PC-9 (cell line): ENCODE measurements at regions not wholly inside any gene's neighbourhood (a gene's known extent, or its start where the extent isn't known, plus 50 kb on each side); places are given as distances from the start of the nearest gene placed in this dataset.

Source experiments
- BruUV-seq: library from RNA; stranded (reverse); fragments of 400-500 nt; replicated peaks from 2 replicates; lab custom pipeline; 2021; lab: Mats Ljungman, UMichigan
- CTCF ChIA-PET: fragments of 300-600 bp; sonication (Branson Sonifier 250); formaldehyde crosslinking; loops from one replicate; lab custom pipeline; 2022; ENCODE audit warnings: antibody characterized with exemption; lab: Charles Lee
- POLR2A ChIA-PET: fragments of 300-600 bp; sonication (Branson Sonifier 250); formaldehyde crosslinking; loops from one replicate; lab custom pipeline; 2022; ENCODE audit warnings: antibody characterized with exemption; ENCODE audit not compliant: unreplicated experiment; lab: Charles Lee
- DNase-seq, 2 experiments: peaks; one replicate each; pipeline versions ENCODE4 v3.0.0 to v3.0.0-alpha.2; 2015 to 2022; ENCODE audit warnings: mixed read lengths in 1 of 2
- H2AFZ ChIP-seq: fragments of 200-600 bp; sonication (generic); 2 replicates; pipeline ENCODE4 v1.8.1; 2017; ENCODE audit warnings: antibody characterized with exemption
- H3F3A ChIP-seq: fragments of 200-600 bp; sonication (generic); 2 replicates; pipeline ENCODE4 v1.8.1; 2017; ENCODE audit warnings: antibody characterized with exemption, mild to moderate bottlenecking, low read depth; ENCODE audit not compliant: insufficient read depth
- H3K27ac ChIP-seq: fragments of 200-600 bp; sonication (generic); 2 replicates; pipeline ENCODE4 v1.6.1; 2016; ENCODE audit warnings: mixed run types
- H3K27me3 ChIP-seq: fragments of 200-600 bp; sonication (generic); 2 replicates; pipeline ENCODE4 v1.6.1; 2016; ENCODE audit warnings: low read depth, mixed run types; ENCODE audit not compliant: insufficient read depth
- H3K36me3 ChIP-seq: fragments of 200-600 bp; sonication (generic); 2 replicates; pipeline ENCODE4 v1.6.1; 2016; ENCODE audit warnings: low read depth, mixed run types
- H3K4me1 ChIP-seq: fragments of 200-600 bp; sonication (generic); replicated peaks from 2 replicates; pipeline ENCODE4 v1.6.1; 2016; ENCODE audit warnings: mixed run types; ENCODE audit not compliant: insufficient read depth
- H3K4me2 ChIP-seq: fragments of 200-600 bp; sonication (generic); 2 replicates; pipeline ENCODE4 v1.6.1; 2017; ENCODE audit warnings: mixed run types
- H3K4me3 ChIP-seq: fragments of 200-600 bp; sonication (generic); 2 replicates; pipeline ENCODE4 v1.6.1; 2016; ENCODE audit warnings: mixed run types
- H3K79me2 ChIP-seq: fragments of 200-600 bp; sonication (generic); 2 replicates; pipeline ENCODE4 v1.6.1; 2017; ENCODE audit warnings: low read depth, mixed run types
- H3K9me2 ChIP-seq: fragments of 200-600 bp; sonication (generic); 2 replicates; pipeline ENCODE4 v1.8.1; 2017; ENCODE audit warnings: mild to moderate bottlenecking; ENCODE audit not compliant: insufficient read depth
- H3K9me3 ChIP-seq: fragments of 200-600 bp; sonication (generic); 2 replicates; pipeline ENCODE4 v1.8.1; 2016; ENCODE audit warnings: low read depth; ENCODE audit not compliant: insufficient read depth
- H4K20me1 ChIP-seq: fragments of 200-600 bp; sonication (generic); 2 replicates; pipeline ENCODE4 v1.8.1; 2017; ENCODE audit not compliant: insufficient read depth
- EZH2 ChIP-seq: fragments of 200-600 bp; sonication (generic); IDR thresholded peaks from 2 replicates; pipeline ENCODE4 v1.8.0; 2017; ENCODE audit warnings: antibody characterized with exemption, low read depth
- intact Hi-C: fragments of 100-400 bp; cut with micrococcal nuclease; formaldehyde crosslinking; loops from one replicate; pipeline ENCODE4 v1.10.0; 2022; ENCODE audit not compliant: unreplicated experiment
- TF ChIP-seq, protein P1 (sequence below): fragments of 200-600 bp; sonication (generic); conservative IDR thresholded peaks from 2 replicates; pipeline ENCODE4 v1.6.1; 2017; ENCODE audit warnings: mixed run types, antibody characterized with exemption, mild to moderate bottlenecking, moderate library complexity

DNA sequence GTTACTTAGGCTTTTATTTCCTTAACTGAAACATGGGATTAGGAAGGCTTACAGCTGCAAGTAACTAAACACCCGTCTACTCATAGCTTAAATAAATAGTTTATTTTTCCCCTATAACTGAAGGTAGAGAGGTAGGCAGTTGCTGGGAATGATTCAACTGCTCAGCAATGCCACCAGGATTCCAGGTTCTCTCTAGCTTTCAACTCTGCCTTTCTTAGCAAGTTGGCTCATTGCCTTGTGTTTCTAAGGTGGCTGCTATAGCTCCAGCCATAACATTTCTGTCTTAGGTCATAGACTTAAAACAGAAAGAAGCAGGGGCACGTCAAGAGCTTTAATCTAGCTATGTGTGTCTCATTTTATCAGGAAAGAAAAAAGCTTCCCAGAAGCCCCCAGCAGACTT lies 103.7 kb upstream of the MDM1 start:
- no peaks in the 10 kb centered on the region for H4K20me1 ChIP-seq
- ChIA-PET POLR2A (interaction anchor here (0.6 kb wide), 2 partner anchors 129 to 610 kb away, joined by 3 to 6 read pairs; no protein-coding TSS in a partner anchor), CTCF (interaction anchor here (0.6 kb wide), 1 partner anchor 42 kb away, joined by 3 read pairs; no protein-coding TSS in a partner anchor)
- TF ChIP-seq EZH2, result no peak
- TF ChIP-seq, protein P1, sequence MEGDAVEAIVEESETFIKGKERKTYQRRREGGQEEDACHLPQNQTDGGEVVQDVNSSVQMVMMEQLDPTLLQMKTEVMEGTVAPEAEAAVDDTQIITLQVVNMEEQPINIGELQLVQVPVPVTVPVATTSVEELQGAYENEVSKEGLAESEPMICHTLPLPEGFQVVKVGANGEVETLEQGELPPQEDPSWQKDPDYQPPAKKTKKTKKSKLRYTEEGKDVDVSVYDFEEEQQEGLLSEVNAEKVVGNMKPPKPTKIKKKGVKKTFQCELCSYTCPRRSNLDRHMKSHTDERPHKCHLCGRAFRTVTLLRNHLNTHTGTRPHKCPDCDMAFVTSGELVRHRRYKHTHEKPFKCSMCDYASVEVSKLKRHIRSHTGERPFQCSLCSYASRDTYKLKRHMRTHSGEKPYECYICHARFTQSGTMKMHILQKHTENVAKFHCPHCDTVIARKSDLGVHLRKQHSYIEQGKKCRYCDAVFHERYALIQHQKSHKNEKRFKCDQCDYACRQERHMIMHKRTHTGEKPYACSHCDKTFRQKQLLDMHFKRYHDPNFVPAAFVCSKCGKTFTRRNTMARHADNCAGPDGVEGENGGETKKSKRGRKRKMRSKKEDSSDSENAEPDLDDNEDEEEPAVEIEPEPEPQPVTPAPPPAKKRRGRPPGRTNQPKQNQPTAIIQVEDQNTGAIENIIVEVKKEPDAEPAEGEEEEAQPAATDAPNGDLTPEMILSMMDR, result no peak
- H3F3A ChIP-seq, result no peaks in the 10 kb centered on the region
- peaks cover 5% of the 10 kb centered on the region for H3K4me1 ChIP-seq
- no peaks in the 10 kb centered on the region for H3K9me2 ChIP-seq
- no peaks in the 10 kb centered on the region for H3K79me2 ChIP-seq
- peak; percentile 12 to 81 for DNase-seq
- BruUV-seq, result no TSS peak
- no peak overlapping the region for H3K4me3 ChIP-seq
- 0 out of 2 replicates have a peak overlapping the region, but pooled peaks have one; percentile 33 for H2AFZ ChIP-seq
- H3K27me3 ChIP-seq, result no peaks in the 10 kb centered on the region
- H3K36me3 ChIP-seq, result no peaks in the 10 kb centered on the region
- H3K9me3 ChIP-seq, result no peaks in the 10 kb centered on the region; the same call in 1 of the 2 replicates
- H3K27ac ChIP-seq, result no peak overlapping the region
- intact Hi-C loops, result no loop called here
- H3K4me2 ChIP-seq, result 0 out of 2 replicates have a peak overlapping the region, but pooled peaks have one; percentile 23

GRCh38 chr12:68438601-68439000 lies 106.4 kb upstream of the MDM1 start:
- ChIA-PET CTCF (no interaction called here), POLR2A (no interaction called here)
- Histone ChIP-seq H3K4me1 (peaks cover 5% of the 10 kb centered on the region), H3K27ac (no peak overlapping the region), H3K9me2 (no peaks in the 10 kb centered on the region), H3K27me3 (no peaks in the 10 kb centered on the region), H4K20me1 (no peaks in the 10 kb centered on the region), H3K4me3 (no peak overlapping the region), H3F3A (no peaks in the 10 kb centered on the region), H3K79me2 (no peaks in the 10 kb centered on the region), H3K9me3 (no peaks in the 10 kb centered on the region; the same call in 1 of the 2 replicates), H2AFZ (no peak overlapping the region), H3K4me2 (no peak overlapping the region), H3K36me3 (no peaks in the 10 kb centered on the region)
- no peak for DNase-seq
- intact Hi-C loops, result no loop called here
- BruUV-seq, result no TSS peak
- TF ChIP-seq EZH2, result no peak
- TF ChIP-seq, protein P1, result no peak

DNA sequence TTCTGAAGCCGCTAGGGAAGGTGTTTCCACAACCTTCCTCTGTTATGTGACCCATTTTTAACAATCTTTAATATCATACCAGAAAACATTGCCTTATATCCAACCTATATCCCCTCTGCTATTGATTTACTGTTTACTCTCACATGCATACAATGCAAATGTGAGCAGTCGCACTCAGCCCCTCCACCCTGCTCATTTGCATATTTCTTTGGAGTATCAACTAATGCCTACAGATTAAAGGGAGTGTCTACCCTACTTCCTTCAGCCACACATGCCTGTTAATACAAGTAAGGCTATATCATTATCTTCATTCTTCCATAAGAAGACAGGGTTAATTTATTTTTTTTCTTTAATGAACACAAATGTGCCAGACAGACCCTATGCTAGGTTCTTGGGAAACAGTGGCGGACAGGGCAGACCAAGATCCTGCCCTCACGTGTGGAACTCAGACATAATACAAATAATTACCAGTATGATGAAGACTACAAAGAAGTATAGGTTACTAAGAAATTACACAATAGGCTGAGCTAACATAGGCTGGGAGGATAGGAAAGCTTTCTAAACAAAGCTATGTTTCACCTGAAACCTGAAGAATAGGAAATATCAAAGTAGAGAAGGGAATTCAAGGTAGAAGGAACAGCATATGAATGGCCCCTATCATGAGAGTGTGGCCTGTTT lies 107.3 kb upstream of the MDM1 start:
- Histone ChIP-seq H3K4me1 (peaks cover 5% of the 10 kb centered on the region), H3F3A (no peaks in the 10 kb centered on the region), H3K27ac (no peak overlapping the region), H3K36me3 (no peaks in the 10 kb centered on the region), H3K79me2 (no peaks in the 10 kb centered on the region), H3K4me2 (no peak overlapping the region), H3K9me3 (peaks cover 9% of the 10 kb centered on the region), H3K9me2 (no peaks in the 10 kb centered on the region), H3K27me3 (no peaks in the 10 kb centered on the region), H3K4me3 (no peak overlapping the region), H4K20me1 (no peaks in the 10 kb centered on the region), H2AFZ (no peak overlapping the region)
- no peak for DNase-seq
- TF ChIP-seq, protein P1, result no peak
- TF ChIP-seq EZH2, result no peak
- ChIA-PET CTCF (no interaction called here), POLR2A (no interaction called here)
- BruUV-seq, result no TSS peak
- intact Hi-C loops, result no loop called here
